ENCODE measurements at regions not wholly inside any gene's neighbourhood (a gene's known extent, or its start where the extent isn't known, plus 50 kb on each side); places are given as distances from the start of the nearest gene placed in this dataset.
"Not testable (repeated sequence)": the region's sequence is repeated elsewhere in the genome, so short reads cannot be mapped to it uniquely, and the experiment has no call there.

DNA sequence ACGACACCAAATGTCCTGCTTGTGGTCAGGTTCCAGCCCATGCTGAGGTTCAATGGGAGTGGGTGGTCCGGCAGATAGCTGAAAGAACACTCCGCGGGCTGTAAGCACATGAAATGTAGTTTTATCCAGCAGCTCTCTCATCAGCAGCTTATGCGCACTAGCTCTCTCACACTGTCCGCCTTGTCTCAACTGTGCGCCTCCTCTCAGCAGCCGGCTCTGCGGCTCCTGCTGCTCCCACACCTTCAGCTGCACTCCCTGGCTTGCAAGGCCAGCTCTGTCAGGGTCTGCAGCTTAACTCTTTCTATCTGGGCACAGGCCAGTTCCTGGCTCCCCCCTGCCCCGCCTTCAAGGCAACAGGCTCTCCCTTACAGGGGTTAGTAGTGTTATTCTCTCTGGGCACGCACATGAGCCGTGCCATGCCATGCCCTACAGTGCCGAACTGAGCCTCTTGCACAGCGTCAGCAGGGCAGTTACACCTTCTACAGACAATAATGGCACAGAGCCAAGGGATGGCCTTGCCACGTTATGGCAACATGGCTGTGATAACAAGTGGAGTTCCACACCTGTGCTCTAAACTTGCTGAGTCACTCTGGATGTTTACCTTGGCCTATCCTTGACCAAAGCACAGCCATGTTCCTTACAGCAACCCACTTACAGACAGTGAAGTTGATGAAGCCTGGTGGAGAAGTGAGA lies 84.0 kb upstream of the LRFN2 start:
- DNase-seq: no peak

DNA sequence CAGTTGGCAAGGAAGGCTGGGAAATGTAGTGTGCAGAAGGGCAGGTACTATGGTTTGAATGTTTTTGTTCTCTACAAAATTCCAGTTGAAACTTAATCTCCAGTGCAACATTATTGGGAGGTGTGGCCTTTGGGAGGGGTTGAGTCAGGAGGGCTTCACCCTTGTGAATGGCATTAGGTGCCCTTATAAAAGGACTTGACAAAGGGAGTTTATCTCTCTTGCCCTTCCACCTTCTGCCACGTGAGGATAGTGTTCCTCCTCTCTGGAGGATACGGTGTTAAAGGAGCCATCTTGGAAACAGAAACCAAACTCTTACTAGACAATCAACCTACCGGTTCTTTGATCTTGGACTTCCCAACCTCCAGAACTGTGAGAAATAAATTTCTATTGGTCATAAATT lies 82.2 kb upstream of the LRFN2 start:
- DNase-seq: peak; percentile 61

DNA sequence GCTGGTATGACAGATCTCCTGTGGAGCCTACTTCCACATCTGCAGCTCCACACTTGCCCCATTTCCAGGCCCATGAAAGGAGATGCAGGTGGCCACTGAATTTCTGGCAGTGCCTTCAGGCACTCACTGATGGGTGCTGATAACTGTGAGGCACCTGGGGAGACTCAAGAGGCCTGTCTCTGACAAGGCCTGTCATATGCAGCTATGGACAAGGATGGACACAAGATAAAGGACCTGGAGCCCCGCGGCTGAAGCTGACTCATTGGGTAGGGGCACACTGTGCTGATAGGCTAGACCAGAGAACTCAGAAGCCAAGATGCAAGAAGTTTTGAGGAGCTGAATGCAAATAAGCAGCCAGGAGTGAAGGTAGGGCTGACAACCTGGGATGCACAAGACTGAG lies 81.0 kb upstream of the LRFN2 start:
- no peak for DNase-seq

DNA sequence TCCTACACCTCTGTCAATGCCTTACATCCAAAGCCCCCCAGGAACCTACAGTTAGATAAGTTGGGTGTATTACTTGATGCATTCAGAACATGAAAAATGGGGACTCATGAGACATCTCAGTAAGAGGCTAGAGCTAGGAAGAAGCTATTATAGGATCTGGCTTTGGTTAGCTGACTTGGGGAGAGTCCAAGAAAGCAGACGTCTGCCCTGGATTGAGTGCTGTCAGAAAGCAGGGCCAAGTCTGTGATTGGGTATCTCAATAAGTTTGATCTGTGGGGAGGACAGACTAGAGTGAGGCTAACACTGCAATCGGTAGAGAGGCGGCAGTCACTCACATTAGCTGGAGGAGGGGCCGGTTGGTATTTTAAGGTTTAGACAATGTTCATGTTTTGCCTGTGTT lies 79.4 kb upstream of the LRFN2 start:
- DNase-seq: no peak

DNA sequence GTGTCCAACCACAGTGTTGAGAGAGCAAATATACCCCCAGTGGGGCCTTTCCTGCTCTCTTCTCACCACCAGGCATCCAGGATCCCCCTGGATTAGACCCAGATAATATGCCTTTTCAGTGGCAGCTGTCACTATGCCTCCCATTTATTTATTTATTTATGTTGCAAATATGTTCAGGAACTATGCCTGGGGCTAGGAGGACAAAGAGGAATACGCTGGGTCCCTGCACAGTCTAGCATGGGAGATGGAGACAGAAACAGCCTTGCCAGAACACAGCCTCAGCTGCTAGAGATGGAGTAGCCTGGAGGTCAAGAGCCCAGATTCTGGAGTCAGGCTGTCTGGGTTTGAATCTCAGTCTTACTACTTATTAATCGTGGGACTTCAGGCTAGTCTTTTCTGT lies 74.6 kb upstream of the LRFN2 start:
- DNase-seq: no peak

DNA sequence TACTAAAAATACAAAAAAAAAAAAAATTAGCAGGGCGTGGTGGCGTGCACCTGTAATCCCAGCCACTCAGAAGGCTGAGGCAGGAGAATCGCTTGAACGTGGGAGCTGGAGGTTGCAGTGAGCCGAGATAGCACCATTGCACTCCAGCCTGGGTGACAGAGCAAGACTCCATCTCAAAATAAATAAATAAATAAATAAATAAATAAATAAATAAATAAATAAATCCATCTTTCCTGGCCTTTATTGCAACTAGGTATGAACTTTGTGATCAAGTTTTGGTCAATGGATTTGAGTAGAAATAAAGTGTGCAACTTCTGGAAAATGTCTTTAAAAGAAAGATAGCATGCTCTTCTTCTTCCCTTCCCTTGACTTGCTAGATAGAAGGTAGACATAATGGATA lies 69.6 kb upstream of the LRFN2 start:
- not testable (repeated sequence) for DNase-seq

DNA sequence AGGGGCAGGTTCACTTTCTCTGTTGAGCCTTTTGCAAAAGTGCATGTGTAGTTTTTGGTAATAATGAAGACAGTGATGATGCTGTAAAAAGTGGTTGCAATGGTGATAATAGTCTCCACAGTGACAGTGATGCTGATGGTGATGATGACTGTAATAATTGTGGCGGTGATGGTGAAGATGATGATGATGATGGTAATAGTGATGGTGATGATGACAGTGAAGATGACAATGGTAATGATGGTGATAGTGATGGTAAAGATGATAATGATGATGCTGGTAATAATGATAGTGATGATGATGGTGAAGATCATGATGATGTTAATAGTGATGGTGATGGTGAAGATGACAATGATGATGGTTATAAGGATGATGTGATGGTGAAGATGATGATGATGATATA lies 67.7 kb upstream of the LRFN2 start:
- DNase-seq: no peak

DNA sequence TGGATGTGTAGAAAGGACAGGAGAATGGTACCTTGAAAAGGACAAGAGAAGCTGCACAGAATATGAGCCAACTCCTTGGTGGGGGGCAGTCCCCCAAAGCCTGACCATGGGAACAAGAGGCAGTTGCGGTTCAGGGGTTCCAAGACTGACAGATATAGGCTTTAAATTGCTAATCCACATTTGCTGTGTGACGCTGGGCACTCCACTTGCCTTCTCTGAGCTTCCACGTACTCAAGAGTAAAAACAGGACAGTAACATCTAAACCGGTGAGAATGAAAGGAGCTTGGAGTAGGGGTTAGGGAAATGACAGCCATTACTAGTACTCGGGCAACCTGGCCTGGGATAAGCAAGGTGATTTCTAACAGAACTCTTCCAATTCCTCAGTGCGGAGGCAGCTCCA lies 57.9 kb upstream of the LRFN2 start:
- DNase-seq: no peak

DNA sequence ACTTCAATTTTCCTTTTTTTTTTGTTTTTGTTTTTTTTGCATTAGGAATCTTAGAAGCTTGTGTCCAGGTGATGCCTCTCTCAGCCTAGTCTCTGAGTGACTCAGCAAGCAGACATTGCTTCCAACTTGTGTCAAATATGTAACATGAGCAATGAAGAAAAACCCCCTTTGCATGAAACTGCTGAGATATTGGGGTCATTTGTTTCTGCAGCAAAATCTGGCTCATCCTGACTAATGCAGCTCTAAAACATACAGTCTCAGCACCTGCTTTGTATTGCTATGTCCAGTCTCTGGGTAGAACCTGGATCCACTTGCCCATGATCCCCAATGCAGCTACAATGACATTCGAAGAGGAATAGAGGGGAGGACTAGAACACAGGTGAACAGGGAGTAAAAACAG lies 55.7 kb upstream of the LRFN2 start:
- no peak for DNase-seq

DNA sequence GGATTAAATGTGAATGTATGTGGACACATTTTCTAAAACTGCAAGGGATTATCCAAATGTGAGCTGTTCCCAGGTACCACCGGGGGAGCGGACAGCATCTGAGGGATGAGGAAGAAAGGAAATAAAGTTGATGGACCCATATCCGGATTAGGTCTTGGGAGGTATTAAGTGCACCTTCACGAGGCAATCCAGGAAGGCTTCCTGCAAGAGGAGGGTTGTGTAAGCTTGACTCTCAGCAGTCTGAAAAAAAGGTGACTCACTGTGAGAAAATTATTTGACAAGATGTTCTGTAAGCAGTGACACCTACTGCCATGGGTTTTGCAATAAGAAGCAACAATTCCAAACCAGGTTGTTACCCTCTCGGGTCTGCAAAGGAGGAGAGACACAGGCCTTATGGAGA lies 55.0 kb upstream of the LRFN2 start:
- no peak for DNase-seq

DNA sequence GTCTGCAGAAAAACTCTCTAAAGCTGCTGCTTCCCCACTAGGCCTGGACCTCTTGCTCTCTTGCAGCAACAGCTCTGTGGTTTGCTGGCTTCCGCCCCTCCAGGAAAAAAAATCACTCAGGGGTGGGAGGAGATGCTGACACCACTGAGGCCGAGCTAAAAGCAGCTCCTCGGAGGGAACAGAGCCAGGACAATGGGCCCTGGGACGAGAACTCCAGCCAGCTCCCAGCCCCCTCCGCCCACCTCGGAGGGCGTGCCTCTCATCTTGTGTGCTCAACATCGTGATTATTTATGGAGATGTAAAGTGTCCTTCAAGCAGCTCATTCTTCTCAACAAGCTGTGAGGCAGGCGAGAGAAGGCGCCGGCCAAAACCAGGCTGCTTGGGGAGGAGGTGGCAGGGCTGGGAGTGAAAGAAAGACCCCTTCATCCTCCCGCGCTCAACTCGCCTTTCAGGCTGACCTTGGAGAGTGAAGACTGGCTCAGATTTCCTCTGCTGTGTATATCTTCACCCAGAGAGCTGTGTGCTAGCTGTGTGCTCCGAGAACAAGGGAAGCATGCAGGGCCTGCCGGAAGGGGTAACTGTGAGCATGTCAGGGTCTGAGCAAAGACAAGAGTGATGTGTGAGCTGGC lies 53.5 kb upstream of the LRFN2 start:
- DNase-seq: peak; percentile 5
